Stomach (tissue), 4 donors: ENCODE measurements at regions not wholly inside any gene's neighbourhood (a gene's known extent, or its start where the extent isn't known, plus 50 kb on each side); places are given as distances from the start of the nearest gene placed in this dataset.

Experiments used
- CTCF ChIP-seq, 7 experiments: fragments of 450-650 bp in 4 of 7; fragments of 200-600 bp in 3 of 7; sonication (generic) in 3 of 7; IDR thresholded peaks; one replicate each; pipeline ENCODE4 v1.5.1; 2016 to 2019; ENCODE audit warnings: antibody characterized with exemption in 7 of 7, control low read depth in 2 of 7, mild to moderate bottlenecking in 1 of 7
- EP300 ChIP-seq: sonication (generic); formaldehyde crosslinking; IDR thresholded peaks from one replicate; pipeline ENCODE4 v1.6.1; 2017; ENCODE audit warnings: antibody characterized with exemption
- POLR2A ChIP-seq, 4 donors: fragments of 450-650 bp; IDR thresholded peaks; one replicate each; pipeline ENCODE4 v1.6.1; 2016; ENCODE audit warnings: antibody characterized with exemption in 4 of 4, control low read depth in 2 of 4, mild to moderate bottlenecking in 1 of 4, moderate library complexity in 1 of 4

DNA sequence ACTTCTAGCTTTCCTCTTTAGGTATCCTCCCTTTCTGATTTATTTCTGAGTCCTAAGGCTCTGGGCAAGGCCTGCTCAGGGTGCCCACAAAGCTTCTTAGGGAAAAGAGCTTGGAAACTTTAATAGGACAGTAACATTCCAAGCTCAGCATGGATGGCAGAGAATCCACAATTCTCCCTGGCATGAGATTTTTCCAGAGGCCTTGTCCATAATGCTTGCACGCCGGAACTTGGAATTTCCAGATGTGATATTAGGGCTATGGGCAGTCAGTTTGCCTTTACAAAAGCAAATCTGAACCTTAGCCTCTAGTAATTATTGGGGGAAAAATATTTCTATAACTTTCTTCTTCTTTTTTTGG lies 139.0 kb upstream of the RBMS3 start:
- no peak for TF ChIP-seq CTCF (IDR thresholded peaks at IDR 0.05)
- no peak for TF ChIP-seq POLR2A (IDR thresholded peaks at IDR 0.05)
- no peak for TF ChIP-seq EP300
